DMS53 treated with DMSO at 0.1 percent for 48 hours (cell line): ENCODE measurements at regions not wholly inside any gene's neighbourhood (a gene's known extent, or its start where the extent isn't known, plus 50 kb on each side); places are given as distances from the start of the nearest gene placed in this dataset.

Source experiments
- DNase-seq: peaks from one replicate; lab custom pipeline; 2025; ENCODE audit not compliant: unreplicated experiment; lab: John Stamatoyannopoulos, UW

GRCh38 chr11:133723056-133723455, 122.3 kb downstream of the SPATA19 start:
- DNase-seq: peak; percentile 97

- no peak for DNase-seq
These were observed 124.4 kb downstream of the SPATA19 start for GRCh38 chr11:133720951-133721350.

- DNase-seq: no peak
These were observed 125.6 kb downstream of the SPATA19 start for GRCh38 chr11:133719532-133720235.

- DNase-seq: no peak
These were observed 126.5 kb downstream of the SPATA19 start for GRCh38 chr11:133718831-133719230.

- no peak for DNase-seq
These were observed 127.1 kb downstream of the SPATA19 start for GRCh38 chr11:133718238-133718637.

GRCh38 chr11:133716602-133717001, 128.7 kb downstream of the SPATA19 start:
- no peak for DNase-seq

GRCh38 chr11:133715602-133716001, 129.7 kb downstream of the SPATA19 start:
- no peak for DNase-seq

GRCh38 chr11:133714471-133715375, 130.6 kb downstream of the SPATA19 start:
- DNase-seq: no peak

GRCh38 chr11:133713844-133714243, 131.5 kb downstream of the SPATA19 start:
- no peak for DNase-seq

- DNase-seq: no peak
These were observed 131.9 kb downstream of the SPATA19 start for GRCh38 chr11:133713406-133713805.

- DNase-seq: no peak
These were observed 133.2 kb downstream of the SPATA19 start for GRCh38 chr11:133712051-133712560.

GRCh38 chr11:133711545-133711944, 133.8 kb downstream of the SPATA19 start:
- DNase-seq: no peak

GRCh38 chr11:133710681-133711240, 134.6 kb downstream of the SPATA19 start:
- DNase-seq: no peak

- DNase-seq: no peak
These were observed 135.1 kb downstream of the SPATA19 start for GRCh38 chr11:133710241-133710640.

- DNase-seq: no peak
These were observed 136.7 kb downstream of the SPATA19 start for GRCh38 chr11:133708547-133709051.

- DNase-seq: no peak
These were observed 138.2 kb downstream of the SPATA19 start for GRCh38 chr11:133706925-133707794.

- no peak for DNase-seq
These were observed 139.4 kb downstream of the SPATA19 start for GRCh38 chr11:133705873-133706272.

GRCh38 chr11:133705074-133705648, 140.2 kb downstream of the SPATA19 start:
- DNase-seq: no peak

GRCh38 chr11:133699071-133699470, 146.2 kb downstream of the SPATA19 start:
- no peak for DNase-seq

GRCh38 chr11:133698654-133699053, 146.7 kb downstream of the SPATA19 start:
- no peak for DNase-seq
